ENCODE measurements at regions not wholly inside any gene's neighbourhood (a gene's known extent, or its start where the extent isn't known, plus 50 kb on each side); places are given as distances from the start of the nearest gene placed in this dataset.
"Not testable (repeated sequence)": the region's sequence is repeated elsewhere in the genome, so short reads cannot be mapped to it uniquely, and the experiment has no call there.

DNA sequence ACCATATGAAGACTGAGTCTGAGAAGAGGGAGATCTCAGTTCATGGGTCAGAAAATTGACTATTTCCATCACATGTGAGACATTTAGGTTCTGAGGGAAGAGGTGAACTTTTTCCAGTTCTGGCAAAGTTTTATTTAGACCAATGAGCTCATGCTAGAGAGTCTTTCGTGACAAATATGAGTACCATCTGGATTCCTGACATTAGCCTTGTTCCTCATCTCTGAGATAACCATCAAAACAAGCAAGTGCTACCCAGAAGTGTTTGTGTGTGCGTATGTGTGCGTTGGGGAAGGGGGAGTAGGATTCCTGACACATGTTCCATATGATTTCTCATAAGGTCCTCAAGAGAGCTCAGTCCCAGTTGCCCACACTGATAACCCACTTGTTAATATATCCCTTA, 120.6 kb downstream of the FASLG start:
- DNase-seq = no peak
- TF ChIP-seq, protein P1, sequence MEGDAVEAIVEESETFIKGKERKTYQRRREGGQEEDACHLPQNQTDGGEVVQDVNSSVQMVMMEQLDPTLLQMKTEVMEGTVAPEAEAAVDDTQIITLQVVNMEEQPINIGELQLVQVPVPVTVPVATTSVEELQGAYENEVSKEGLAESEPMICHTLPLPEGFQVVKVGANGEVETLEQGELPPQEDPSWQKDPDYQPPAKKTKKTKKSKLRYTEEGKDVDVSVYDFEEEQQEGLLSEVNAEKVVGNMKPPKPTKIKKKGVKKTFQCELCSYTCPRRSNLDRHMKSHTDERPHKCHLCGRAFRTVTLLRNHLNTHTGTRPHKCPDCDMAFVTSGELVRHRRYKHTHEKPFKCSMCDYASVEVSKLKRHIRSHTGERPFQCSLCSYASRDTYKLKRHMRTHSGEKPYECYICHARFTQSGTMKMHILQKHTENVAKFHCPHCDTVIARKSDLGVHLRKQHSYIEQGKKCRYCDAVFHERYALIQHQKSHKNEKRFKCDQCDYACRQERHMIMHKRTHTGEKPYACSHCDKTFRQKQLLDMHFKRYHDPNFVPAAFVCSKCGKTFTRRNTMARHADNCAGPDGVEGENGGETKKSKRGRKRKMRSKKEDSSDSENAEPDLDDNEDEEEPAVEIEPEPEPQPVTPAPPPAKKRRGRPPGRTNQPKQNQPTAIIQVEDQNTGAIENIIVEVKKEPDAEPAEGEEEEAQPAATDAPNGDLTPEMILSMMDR (IDR thresholded peaks at IDR 0.05) = no peak
- Mint-ChIP-seq H3K36me3 (ENCODE audit: low read depth) (no peaks in the 10 kb centered on the region), H3K27ac (no peak overlapping the region), H3K27me3 (ENCODE audit: low read depth, poor library complexity) (no peaks in the 10 kb centered on the region), H3K4me3 (no peak overlapping the region), H3K9me3 (peaks cover 16% of the 10 kb centered on the region), H3K4me1 (no peaks in the 10 kb centered on the region)

- no peak overlapping the region for H3K27ac Mint-ChIP-seq
- peaks cover 16% of the 10 kb centered on the region for H3K9me3 Mint-ChIP-seq
- DNase-seq = no peak
- H3K36me3 Mint-ChIP-seq (ENCODE audit: low read depth) = no peaks in the 10 kb centered on the region
- no peak overlapping the region for H3K4me3 Mint-ChIP-seq
- H3K4me1 Mint-ChIP-seq = no peaks in the 10 kb centered on the region
- H3K27me3 Mint-ChIP-seq (ENCODE audit: low read depth, poor library complexity) = no peaks in the 10 kb centered on the region
- TF ChIP-seq, protein P1 (IDR thresholded peaks at IDR 0.05) = no peak
Measured at GRCh38 chr1:172781513-172782140, 122.7 kb downstream of the FASLG start.

DNA sequence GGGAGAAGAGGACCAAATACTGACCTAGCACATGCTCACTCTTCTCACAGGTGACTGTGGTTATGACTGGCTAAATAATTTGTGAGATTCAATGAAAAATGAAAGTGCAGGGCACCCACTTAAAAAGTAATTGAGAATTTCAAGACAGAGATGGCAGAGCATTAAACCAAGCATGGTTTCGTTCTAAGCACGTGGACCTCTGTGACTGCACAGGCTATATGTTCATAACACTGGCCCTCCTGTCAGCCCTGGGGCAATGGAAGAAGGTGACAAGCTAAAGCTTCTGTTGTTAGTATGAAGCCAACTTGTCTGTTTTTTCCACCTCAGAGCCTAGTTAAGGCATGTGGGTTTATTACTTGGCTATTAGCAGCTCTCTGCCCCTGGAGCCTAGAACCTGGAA, 130.9 kb downstream of the FASLG start:
- H3K9me3 Mint-ChIP-seq = no peaks in the 10 kb centered on the region
- H3K4me1 Mint-ChIP-seq = no peaks in the 10 kb centered on the region
- no peaks in the 10 kb centered on the region for H3K36me3 Mint-ChIP-seq (ENCODE audit: low read depth)
- DNase-seq = no peak
- no peak overlapping the region for H3K4me3 Mint-ChIP-seq
- TF ChIP-seq, protein P1 (IDR thresholded peaks at IDR 0.05) = no peak
- no peak overlapping the region for H3K27ac Mint-ChIP-seq
- peaks cover 8% of the 10 kb centered on the region for H3K27me3 Mint-ChIP-seq (ENCODE audit: low read depth, poor library complexity)

- TF ChIP-seq, protein P1 (IDR thresholded peaks at IDR 0.05) = no peak
- no peak for DNase-seq
- H3K4me1 Mint-ChIP-seq = no peaks in the 10 kb centered on the region
- no peaks in the 10 kb centered on the region for H3K9me3 Mint-ChIP-seq
- H3K27ac Mint-ChIP-seq = no peak overlapping the region
- peaks cover 8% of the 10 kb centered on the region for H3K27me3 Mint-ChIP-seq (ENCODE audit: low read depth, poor library complexity)
- no peak overlapping the region for H3K4me3 Mint-ChIP-seq
- H3K36me3 Mint-ChIP-seq (ENCODE audit: low read depth) = no peaks in the 10 kb centered on the region
Measured at GRCh38 chr1:172790245-172790644, 131.3 kb downstream of the FASLG start.

DNA sequence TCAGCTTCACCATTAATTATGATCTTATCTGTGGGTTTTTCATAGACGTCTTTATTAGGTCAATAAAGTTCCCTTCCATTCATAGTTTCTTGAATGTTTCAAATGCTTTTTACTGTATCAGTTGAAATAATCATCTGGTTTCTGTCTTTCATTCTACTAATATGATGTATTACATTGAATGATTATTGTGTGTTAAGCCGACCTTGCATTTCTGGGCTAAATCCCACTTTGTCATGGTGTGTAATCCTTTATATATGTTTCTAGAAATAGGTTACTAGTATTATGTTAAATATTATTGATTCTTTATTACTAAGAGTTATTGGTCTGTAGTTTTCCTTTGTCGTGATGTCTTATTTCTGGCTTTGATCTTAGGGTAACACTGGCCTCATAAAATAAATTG, 134.9 kb downstream of the FASLG start:
- Mint-ChIP-seq H3K9me3 (no peaks in the 10 kb centered on the region), H3K27ac (no peak overlapping the region), H3K4me1 (no peaks in the 10 kb centered on the region), H3K27me3 (ENCODE audit: low read depth, poor library complexity) (peaks cover 8% of the 10 kb centered on the region), H3K36me3 (ENCODE audit: low read depth) (no peaks in the 10 kb centered on the region), H3K4me3 (no peak overlapping the region)
- TF ChIP-seq, protein P1 (IDR thresholded peaks at IDR 0.05) = no peak
- DNase-seq = no peak

DNA sequence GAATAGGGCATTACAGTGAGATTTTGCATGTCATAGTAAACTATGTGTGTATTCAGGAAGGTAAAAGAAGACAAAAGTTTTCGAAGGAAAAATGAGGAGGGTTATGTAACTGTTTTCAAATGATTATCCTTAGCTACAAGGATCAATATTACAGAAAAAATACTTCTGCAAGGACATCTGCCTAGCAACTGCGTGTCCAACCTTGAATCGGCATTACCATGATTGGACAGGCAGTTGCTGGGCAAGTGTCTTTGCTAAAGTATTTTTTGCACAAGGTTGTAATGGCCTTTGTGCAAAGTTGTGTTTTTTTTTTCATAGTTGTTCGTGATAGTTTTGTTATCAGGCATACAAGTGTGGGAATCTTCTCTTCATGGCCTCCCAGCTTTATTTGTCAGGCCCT, 136.8 kb downstream of the FASLG start:
- Mint-ChIP-seq H3K27me3 (ENCODE audit: low read depth, poor library complexity) (peaks cover 2% of the 10 kb centered on the region), H3K27ac (no peak overlapping the region), H3K4me1 (no peaks in the 10 kb centered on the region), H3K36me3 (ENCODE audit: low read depth) (no peaks in the 10 kb centered on the region), H3K9me3 (peaks cover 3% of the 10 kb centered on the region), H3K4me3 (no peak overlapping the region)
- DNase-seq = no peak
- TF ChIP-seq, protein P1 (IDR thresholded peaks at IDR 0.05) = no peak

GRCh38 chr1:172799804-172800203, 140.9 kb downstream of the FASLG start:
- peaks cover 21% of the 10 kb centered on the region for H3K9me3 Mint-ChIP-seq
- not testable (repeated sequence) for H3K4me3 Mint-ChIP-seq; H3K27ac Mint-ChIP-seq; H3K36me3 Mint-ChIP-seq (ENCODE audit: low read depth); DNase-seq; H3K4me1 Mint-ChIP-seq; H3K27me3 Mint-ChIP-seq (ENCODE audit: low read depth, poor library complexity)

Data from nephron progenitor cell (in vitro differentiated cells).